Bronchial epithelial cell (primary cell): ENCODE measurements at regions not wholly inside any gene's neighbourhood (a gene's known extent, or its start where the extent isn't known, plus 50 kb on each side); places are given as distances from the start of the nearest gene placed in this dataset.
A peak's percentile ranks its signal among the peaks of the same experiment; 100 is the strongest.

Source experiments
- DNase-seq: peaks from one replicate; pipeline ENCODE4 v3.0.0-alpha.2; 2010; ENCODE audit warnings: low read depth
- FAIRE-seq: peaks from 2 replicates; lab custom pipeline; 2011; peaks lifted over from hg19 to GRCh38; lab: Jason Lieb, UNC
- H3K27me3 ChIP-seq: 2 replicates; pipeline ENCODE4 v1.5.1; 2011; ENCODE audit warnings: low read length; ENCODE audit not compliant: control insufficient read depth, insufficient read depth
- H3K36me3 ChIP-seq: 2 replicates; pipeline ENCODE4 v1.5.1; 2011; ENCODE audit warnings: low read length; ENCODE audit not compliant: control insufficient read depth, insufficient read depth
- H3K4me3 ChIP-seq: 2 replicates; pipeline ENCODE4 v1.5.1; 2011; ENCODE audit warnings: mild to moderate bottlenecking, low read depth, low read length, control low read depth
- CTCF ChIP-seq: IDR thresholded peaks from 2 replicates; pipeline ENCODE4 v1.5.1; 2011; ENCODE audit warnings: mild to moderate bottlenecking, moderate library complexity, low read length, control low read depth, inconsistent platforms; ENCODE audit not compliant: insufficient read depth, severe bottlenecking

GRCh38 chr17:68178831-68179230, 69.0 kb upstream of the AMZ2 start:
- DNase-seq (no peak), FAIRE-seq (no peak)
- Histone ChIP-seq H3K36me3 (no peaks in the 10 kb centered on the region), H3K27me3 (no peaks in the 10 kb centered on the region), H3K4me3 (no peak overlapping the region)
- no peak for TF ChIP-seq CTCF

DNA sequence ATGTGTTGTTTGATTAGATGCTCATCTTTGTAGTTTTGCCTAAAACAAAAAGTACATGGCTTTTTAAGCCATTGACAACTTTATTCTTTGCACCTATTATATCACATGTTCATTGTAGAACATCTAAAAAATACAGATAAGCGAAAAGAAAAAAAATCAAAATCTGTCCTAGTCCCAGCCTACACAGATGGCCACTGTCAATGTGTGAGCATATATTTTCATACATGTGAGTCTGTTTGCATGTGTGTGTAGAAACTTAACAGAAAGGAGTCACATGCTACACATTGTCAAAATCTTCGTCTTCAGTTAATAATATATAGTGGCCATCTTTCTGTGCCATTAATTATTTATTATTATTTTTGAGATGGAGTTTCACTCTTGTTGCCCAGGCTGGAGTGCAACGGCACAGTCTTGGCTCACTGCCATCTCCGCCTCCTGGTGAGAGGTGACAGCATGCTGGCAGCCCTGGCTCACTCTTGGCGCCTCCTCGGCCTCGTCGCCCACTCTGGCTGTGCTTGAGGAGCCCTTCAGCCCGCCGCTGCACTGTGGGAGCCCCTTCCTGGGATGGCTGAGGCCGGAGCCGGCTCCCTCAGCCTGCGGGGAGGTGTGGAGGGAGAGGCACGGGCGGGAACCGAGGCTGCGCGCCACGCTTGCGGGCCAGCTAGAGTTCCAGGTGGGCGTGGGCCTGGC, 68.5 kb upstream of the AMZ2 start:
- no peak for TF ChIP-seq CTCF
- FAIRE-seq (no peak), DNase-seq (no peak)
- H3K27me3 ChIP-seq: no peaks in the 10 kb centered on the region
- no peak overlapping the region for H3K4me3 ChIP-seq
- H3K36me3 ChIP-seq: no peaks in the 10 kb centered on the region

GRCh38 chr17:68179926-68180285, 67.9 kb upstream of the AMZ2 start:
- FAIRE-seq: no peak
- Histone ChIP-seq H3K4me3 (no peak overlapping the region), H3K36me3 (no peaks in the 10 kb centered on the region), H3K27me3 (no peaks in the 10 kb centered on the region)
- DNase-seq: no peak
- no peak for TF ChIP-seq CTCF

DNA sequence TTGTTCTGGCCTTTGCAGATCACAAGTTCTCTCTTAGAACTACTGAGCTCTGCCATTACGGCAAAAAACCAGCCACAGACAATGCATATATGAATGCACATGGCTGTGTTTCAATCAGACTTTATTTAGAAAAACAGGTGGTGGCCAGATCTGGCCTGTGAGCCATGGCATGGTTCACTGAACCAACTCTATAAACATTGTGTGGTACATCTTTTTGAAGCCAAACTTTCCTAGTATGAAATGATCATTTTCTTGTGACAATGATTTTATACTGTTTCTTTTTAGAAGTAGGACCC, 65.9 kb upstream of the AMZ2 start:
- FAIRE-seq (no peak), DNase-seq (no peak)
- no peaks in the 10 kb centered on the region for H3K27me3 ChIP-seq
- TF ChIP-seq CTCF: no peak
- H3K4me3 ChIP-seq: no peak overlapping the region
- no peaks in the 10 kb centered on the region for H3K36me3 ChIP-seq

- H3K27me3 ChIP-seq: no peaks in the 10 kb centered on the region
- no peak overlapping the region for H3K4me3 ChIP-seq
- H3K36me3 ChIP-seq: no peaks in the 10 kb centered on the region
- no peak for TF ChIP-seq CTCF
- DNase-seq (peak; percentile 59), FAIRE-seq (no peak)
These were observed 64.8 kb upstream of the AMZ2 start for GRCh38 chr17:68182940-68183551.

DNA sequence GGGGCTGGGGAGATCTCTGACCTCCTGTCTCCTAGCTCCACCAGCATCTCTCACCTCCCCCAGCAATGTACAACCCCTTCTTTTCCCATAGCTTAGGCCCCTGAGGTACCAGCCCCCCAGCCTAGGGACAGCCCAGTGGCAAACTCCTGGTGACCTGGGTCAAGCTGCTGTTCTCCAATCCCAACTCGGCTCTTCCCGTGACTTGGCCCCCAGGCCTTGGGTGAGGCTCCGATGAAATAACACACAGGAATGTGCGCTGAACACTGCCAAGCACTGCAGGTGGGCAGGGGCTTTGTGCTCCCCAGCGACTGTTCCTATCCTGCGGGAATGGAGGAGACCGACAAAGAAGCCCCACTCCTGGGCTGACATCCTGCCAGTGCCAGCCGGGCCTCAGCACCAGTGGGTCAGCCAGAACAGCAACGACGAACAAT, 63.7 kb upstream of the AMZ2 start:
- TF ChIP-seq CTCF: no peak
- Histone ChIP-seq H3K4me3 (no peak overlapping the region), H3K36me3 (no peaks in the 10 kb centered on the region), H3K27me3 (no peaks in the 10 kb centered on the region)
- FAIRE-seq (no peak), DNase-seq (peak; percentile 47)
